Gastrocnemius medialis (tissue), 4 donors: ENCODE measurements at regions not wholly inside any gene's neighbourhood (a gene's known extent, or its start where the extent isn't known, plus 50 kb on each side); places are given as distances from the start of the nearest gene placed in this dataset.

Experiments
- ATAC-seq, 2 donors: fragments of 150-250 bp; one replicate each; pipeline ENCODE4 v1.9.1; 2016
- DNase-seq, 2 donors: peaks; one replicate each; pipeline ENCODE4 v3.0.0-alpha.2; 2019
- H3K27ac ChIP-seq, 4 donors: fragments of 200-600 bp; sonication (generic); 1 replicate in 1 of 4; 2 replicates in 3 of 4; pipeline ENCODE4 v1.5.1; 2016 to 2018; ENCODE audit warnings: mild to moderate bottlenecking in 2 of 4, moderate library complexity in 1 of 4
- H3K27me3 ChIP-seq, 3 donors: fragments of 200-600 bp; sonication (generic) in 2 of 3; 1 replicate in 1 of 3; 2 replicates in 2 of 3; pipeline versions ENCODE4 v1.5.1 to v1.6.0; 2016 to 2019; ENCODE audit warnings: mild to moderate bottlenecking in 1 of 3, moderate library complexity in 1 of 3
- H3K36me3 ChIP-seq, 2 donors: fragments of 200-600 bp; sonication (generic) in 1 of 2; one replicate each; pipeline ENCODE4 v1.5.1; 2017 to 2018
- H3K4me1 ChIP-seq, 2 donors: fragments of 200-600 bp; sonication (generic) in 1 of 2; one replicate each; pipeline ENCODE4 v1.5.1; 2016 to 2017; ENCODE audit warnings: mild to moderate bottlenecking in 2 of 2
- H3K4me3 ChIP-seq, 4 donors: fragments of 200-600 bp; sonication (generic) in 3 of 4; 1 replicate in 1 of 4; 2 replicates in 3 of 4; pipeline ENCODE4 v1.5.1; 2016 to 2019; ENCODE audit warnings: mild to moderate bottlenecking in 2 of 4
- H3K9me3 ChIP-seq, 3 donors: fragments of 200-600 bp; sonication (generic) in 2 of 3; 1 replicate in 1 of 3; 2 replicates in 2 of 3; pipeline ENCODE4 v1.5.1; 2016 to 2019
- CTCF ChIP-seq, 5 experiments: fragments of 450-650 bp in 3 of 5; fragments of 200-600 bp in 2 of 5; sonication (generic) in 2 of 5; IDR thresholded peaks in 4 of 5; conservative IDR thresholded peaks in 1 of 5; 1 replicate in 4 of 5; 2 replicates in 1 of 5; pipeline ENCODE4 v1.5.1; 2016 to 2019; ENCODE audit warnings: antibody characterized with exemption in 5 of 5, mild to moderate bottlenecking in 3 of 5, moderate library complexity in 3 of 5
- POLR2A ChIP-seq, 2 donors: fragments of 450-650 bp; IDR thresholded peaks; one replicate each; pipeline ENCODE4 v1.6.1; 2017; ENCODE audit warnings: antibody characterized with exemption in 2 of 2, mild to moderate bottlenecking in 2 of 2, moderate library complexity in 2 of 2
- in situ Hi-C, 4 donors: fragments of 200-750 bp; cut with MboI; loops; one replicate each; pipeline versions ENCODE4 v1.15.0 to v1.8.0; 2017; ENCODE audit warnings: low sequenced_read_pairs in 4 of 4
- intact Hi-C: fragments of 100-400 bp; cut with DNase I; formaldehyde crosslinking; loops from one replicate; pipeline ENCODE4 v1.15.1; 2023; ENCODE audit warnings: low total_unique reads

GRCh38 chr16:79750311-79750710 is 149.8 kb upstream of the MAF start:
- H3K4me3 ChIP-seq: no peak overlapping the region
- intact Hi-C loops: no loop called here

GRCh38 chr16:79748629-79749028 is 148.1 kb upstream of the MAF start:
- intact Hi-C loops: no loop called here
- H3K27me3 ChIP-seq: no peaks in the 10 kb centered on the region
- H3K27ac ChIP-seq: no peak overlapping the region
- DNase-seq (no peak), ATAC-seq (no peak)
- no peaks in the 10 kb centered on the region for H3K9me3 ChIP-seq
- H3K36me3 ChIP-seq: no peaks in the 10 kb centered on the region
- in situ Hi-C loops: no loop called here
- H3K4me3 ChIP-seq: no peak overlapping the region
- H3K4me1 ChIP-seq: no peaks in the 10 kb centered on the region
- TF ChIP-seq CTCF (IDR thresholded peaks at IDR 0.05 in 4 of 5, conservative IDR thresholded peaks at IDR 0.05 in 1 of 5) (no peak), POLR2A (IDR thresholded peaks at IDR 0.05) (no peak)

More at GRCh38 chr16:79750311-79750710, 149.8 kb upstream of the MAF start:
- no peaks in the 10 kb centered on the region for H3K9me3 ChIP-seq
- peaks cover 0 to 7% of the 10 kb centered on the region in 2 donors for H3K4me1 ChIP-seq
- no peak overlapping the region for H3K27ac ChIP-seq
- TF ChIP-seq CTCF (IDR thresholded peaks at IDR 0.05 in 4 of 5, conservative IDR thresholded peaks at IDR 0.05 in 1 of 5) (no peak), POLR2A (IDR thresholded peaks at IDR 0.05) (no peak)
- ATAC-seq (no peak), DNase-seq (no peak)
- in situ Hi-C loops: no loop called here
- H3K36me3 ChIP-seq: no peaks in the 10 kb centered on the region
- H3K27me3 ChIP-seq: no peaks in the 10 kb centered on the region

- Histone ChIP-seq H3K4me3 (no peak overlapping the region), H3K36me3 (no peaks in the 10 kb centered on the region), H3K27ac (no peak overlapping the region), H3K9me3 (no peaks in the 10 kb centered on the region), H3K27me3 (no peaks in the 10 kb centered on the region), H3K4me1 (no peaks in the 10 kb centered on the region)
- ATAC-seq (no peak), DNase-seq (no peak)
- intact Hi-C loops (no loop called here), in situ Hi-C loops (no loop called here)
- TF ChIP-seq CTCF (IDR thresholded peaks at IDR 0.05 in 4 of 5, conservative IDR thresholded peaks at IDR 0.05 in 1 of 5) (no peak), POLR2A (IDR thresholded peaks at IDR 0.05) (no peak)
These were observed 147.2 kb upstream of the MAF start for GRCh38 chr16:79747688-79748087.

- H3K36me3 ChIP-seq: no peaks in the 10 kb centered on the region
- H3K4me3 ChIP-seq: no peak overlapping the region
- intact Hi-C loops (no loop called here), in situ Hi-C loops (no loop called here)
- ATAC-seq: no peak
- no peaks in the 10 kb centered on the region for H3K9me3 ChIP-seq
- no peaks in the 10 kb centered on the region for H3K27me3 ChIP-seq
- H3K4me1 ChIP-seq: no peaks in the 10 kb centered on the region
- no peak for TF ChIP-seq POLR2A (IDR thresholded peaks at IDR 0.05)
- TF ChIP-seq CTCF (IDR thresholded peaks at IDR 0.05 in 4 of 5, conservative IDR thresholded peaks at IDR 0.05 in 1 of 5): no peak
- no peak for DNase-seq
- no peak overlapping the region for H3K27ac ChIP-seq
These were observed 139.7 kb upstream of the MAF start for GRCh38 chr16:79740252-79740651.

GRCh38 chr16:79735271-79735670 is 134.7 kb upstream of the MAF start:
- H3K27me3 ChIP-seq: no peaks in the 10 kb centered on the region
- H3K4me3 ChIP-seq: no peak overlapping the region
- ATAC-seq (no peak), DNase-seq (no peak)
- intact Hi-C loops: no loop called here
- no peaks in the 10 kb centered on the region for H3K36me3 ChIP-seq
- no peak for TF ChIP-seq POLR2A (IDR thresholded peaks at IDR 0.05)
- TF ChIP-seq CTCF (IDR thresholded peaks at IDR 0.05 in 4 of 5, conservative IDR thresholded peaks at IDR 0.05 in 1 of 5): no peak
- H3K9me3 ChIP-seq: no peaks in the 10 kb centered on the region
- H3K27ac ChIP-seq: no peak overlapping the region
- in situ Hi-C loops: no loop called here
- no peaks in the 10 kb centered on the region for H3K4me1 ChIP-seq
